ENCODE measurements at regions not wholly inside any gene's neighbourhood (a gene's known extent, or its start where the extent isn't known, plus 50 kb on each side); places are given as distances from the start of the nearest gene placed in this dataset.
"Not testable (repeated sequence)": the region's sequence is repeated elsewhere in the genome, so short reads cannot be mapped to it uniquely, and the experiment has no call there.

GRCh38 chrX:90458071-90458899 lies 536.6 kb downstream of the TGIF2LX start:
- not testable (repeated sequence) for TF ChIP-seq POLR2A (IDR thresholded peaks at IDR 0.05; ENCODE audit: low read length); GATA1 (IDR thresholded peaks at IDR 0.05; ENCODE audit: low read depth, low read length)

Measured in erythroblast (primary cell).